Body of pancreas (tissue), 4 donors: ENCODE measurements at regions not wholly inside any gene's neighbourhood (a gene's known extent, or its start where the extent isn't known, plus 50 kb on each side); places are given as distances from the start of the nearest gene placed in this dataset.
A peak's percentile ranks its signal among the peaks of the same experiment; 100 is the strongest.
"Not testable (repeated sequence)": the region's sequence is repeated elsewhere in the genome, so short reads cannot be mapped to it uniquely, and the experiment has no call there.

Experiments used
- POLR2A ChIP-seq, 3 donors: fragments of 450-650 bp; IDR thresholded peaks; one replicate each; pipeline ENCODE4 v1.6.1; 2016; ENCODE audit warnings: antibody characterized with exemption in 3 of 3, mild to moderate bottlenecking in 2 of 3
- TF ChIP-seq, protein P1 (sequence below), 7 experiments: fragments of 450-650 bp in 4 of 7; fragments of 200-600 bp in 3 of 7; sonication (generic) in 3 of 7; IDR thresholded peaks; one replicate each; pipeline ENCODE4 v1.5.1; 2016 to 2019; ENCODE audit warnings: antibody characterized with exemption in 7 of 7

- TF ChIP-seq, protein P1, sequence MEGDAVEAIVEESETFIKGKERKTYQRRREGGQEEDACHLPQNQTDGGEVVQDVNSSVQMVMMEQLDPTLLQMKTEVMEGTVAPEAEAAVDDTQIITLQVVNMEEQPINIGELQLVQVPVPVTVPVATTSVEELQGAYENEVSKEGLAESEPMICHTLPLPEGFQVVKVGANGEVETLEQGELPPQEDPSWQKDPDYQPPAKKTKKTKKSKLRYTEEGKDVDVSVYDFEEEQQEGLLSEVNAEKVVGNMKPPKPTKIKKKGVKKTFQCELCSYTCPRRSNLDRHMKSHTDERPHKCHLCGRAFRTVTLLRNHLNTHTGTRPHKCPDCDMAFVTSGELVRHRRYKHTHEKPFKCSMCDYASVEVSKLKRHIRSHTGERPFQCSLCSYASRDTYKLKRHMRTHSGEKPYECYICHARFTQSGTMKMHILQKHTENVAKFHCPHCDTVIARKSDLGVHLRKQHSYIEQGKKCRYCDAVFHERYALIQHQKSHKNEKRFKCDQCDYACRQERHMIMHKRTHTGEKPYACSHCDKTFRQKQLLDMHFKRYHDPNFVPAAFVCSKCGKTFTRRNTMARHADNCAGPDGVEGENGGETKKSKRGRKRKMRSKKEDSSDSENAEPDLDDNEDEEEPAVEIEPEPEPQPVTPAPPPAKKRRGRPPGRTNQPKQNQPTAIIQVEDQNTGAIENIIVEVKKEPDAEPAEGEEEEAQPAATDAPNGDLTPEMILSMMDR (IDR thresholded peaks at IDR 0.05), result peak in 5 of 7 experiments; percentile 15 to 52 (median 45)
- not testable (repeated sequence) for TF ChIP-seq POLR2A (IDR thresholded peaks at IDR 0.05)
These were observed 129.4 kb upstream of the AKAP13 start for GRCh38 chr15:85250938-85251542.
